HepG2 (cell line): ENCODE measurements at regions not wholly inside any gene's neighbourhood (a gene's known extent, or its start where the extent isn't known, plus 50 kb on each side); places are given as distances from the start of the nearest gene placed in this dataset.

Experiments
- ATF6 ChIP-seq: sonication (generic); formaldehyde crosslinking; conservative IDR thresholded peaks from 2 replicates; pipeline ENCODE4 v1.4.0; 2020; ENCODE audit warnings: missing genetic modification reagents
- BCL6 ChIP-seq: IDR thresholded peaks from 2 replicates; pipeline ENCODE4 v1.6.1; 2016; ENCODE audit warnings: missing genetic modification reagents, missing compliant biosample characterization
- CREBL2 ChIP-seq: sonication (generic); formaldehyde crosslinking; IDR thresholded peaks from 2 replicates; pipeline ENCODE4 v1.8.1; 2023; ENCODE audit warnings: missing genetic modification reagents, mild to moderate bottlenecking, borderline replicate concordance
- EP300 ChIP-seq, 3 experiments: sonication (generic) in 1 of 3; formaldehyde crosslinking in 1 of 3; IDR thresholded peaks; 2 replicates each; pipeline versions ENCODE4 v1.5.1 to v1.6.1; 2011 to 2020; ENCODE audit warnings: low read depth in 2 of 3, low read length in 2 of 3, borderline replicate concordance in 1 of 3, improper control_type of control experiment in 1 of 3, mild to moderate bottlenecking in 1 of 3, missing genetic modification reagents in 1 of 3, moderate library complexity in 1 of 3
- HMG20B ChIP-seq: conservative IDR thresholded peaks from 2 replicates; pipeline ENCODE4 v1.6.1; 2016; ENCODE audit warnings: missing genetic modification reagents, missing compliant biosample characterization
- JARID2 ChIP-seq: sonication (generic); formaldehyde crosslinking; IDR thresholded peaks from 2 replicates; pipeline ENCODE4 v1.8.1; 2023; ENCODE audit warnings: missing genetic modification reagents, inconsistent platforms; ENCODE audit not compliant: insufficient replicate concordance
- PRPF4 ChIP-seq: fragments of 200-400 bp; formaldehyde crosslinking; IDR thresholded peaks from 2 replicates; pipeline ENCODE4 v1.6.1; 2016; ENCODE audit warnings: low read length, low read depth; ENCODE audit not compliant: poor library complexity, severe bottlenecking
- RCOR2 ChIP-seq: IDR thresholded peaks from 2 replicates; pipeline ENCODE4 v1.6.1; 2016; ENCODE audit warnings: missing biosample characterization, missing genetic modification reagents
- SOX6 ChIP-seq, 2 experiments: fragments of 450-650 bp in 1 of 2; sonication (generic) in 1 of 2; formaldehyde crosslinking in 1 of 2; IDR thresholded peaks; 2 replicates each; pipeline versions ENCODE4 v1.4.0 to v1.6.1; 2017 to 2020; ENCODE audit warnings: antibody characterized with exemption in 1 of 2, mild to moderate bottlenecking in 1 of 2, missing genetic modification reagents in 1 of 2
- SUZ12 ChIP-seq: fragments of 150-350 bp; IDR thresholded peaks from 2 replicates; pipeline ENCODE4 v1.6.1; 2014; ENCODE audit warnings: low read depth, low read length
- THYN1 ChIP-seq: sonication (generic); formaldehyde crosslinking; IDR thresholded peaks from 2 replicates; pipeline ENCODE4 v1.8.1; 2023; ENCODE audit warnings: low read depth, mild to moderate bottlenecking, moderate library complexity, missing genetic modification reagents, borderline replicate concordance
- ZBTB40 ChIP-seq, 2 experiments: fragments of 450-650 bp in 1 of 2; sonication (generic) in 1 of 2; formaldehyde crosslinking in 1 of 2; IDR thresholded peaks; 2 replicates each; pipeline versions ENCODE4 v1.6.1 to v1.8.0; 2016 to 2022; ENCODE audit warnings: antibody characterized with exemption in 1 of 2, mild to moderate bottlenecking in 1 of 2, missing genetic modification reagents in 1 of 2
- ZFP1 ChIP-seq: IDR thresholded peaks from 2 replicates; pipeline ENCODE4 v1.6.1; 2016
- ZFYVE20 ChIP-seq: sonication (generic); formaldehyde crosslinking; IDR thresholded peaks from 2 replicates; pipeline ENCODE4 v1.8.0; 2023; ENCODE audit warnings: low read depth, mild to moderate bottlenecking, moderate library complexity, missing genetic modification reagents, borderline replicate concordance
- ZNF234 ChIP-seq: sonication (generic); formaldehyde crosslinking; conservative IDR thresholded peaks from 2 replicates; pipeline ENCODE4 v1.5.1; 2020; ENCODE audit warnings: mild to moderate bottlenecking, missing genetic modification reagents
- ZNF282 ChIP-seq: fragments of 450-650 bp; IDR thresholded peaks from 2 replicates; pipeline ENCODE4 v1.6.1; 2018; ENCODE audit not compliant: partially characterized antibody
- ZNF337 ChIP-seq: sonication (generic); formaldehyde crosslinking; IDR thresholded peaks from 2 replicates; pipeline ENCODE4 v1.5.1; 2020; ENCODE audit warnings: missing genetic modification reagents, low read depth, mild to moderate bottlenecking, borderline replicate concordance
- ZNF572 ChIP-seq: sonication (generic); formaldehyde crosslinking; IDR thresholded peaks from 2 replicates; pipeline ENCODE4 v1.5.1; 2020; ENCODE audit warnings: mild to moderate bottlenecking, missing genetic modification reagents
- ZNF607 ChIP-seq: sonication (generic); formaldehyde crosslinking; IDR thresholded peaks from 2 replicates; pipeline ENCODE4 v1.5.1; 2020; ENCODE audit warnings: missing genetic modification reagents, mild to moderate bottlenecking, borderline replicate concordance

- TF ChIP-seq ZBTB40 (IDR thresholded peaks at IDR 0.05) (no peak), ZBTB40 (CRISPR knock-in tag; IDR thresholded peaks at IDR 0.05) (no peak; the same call in 1 of the 2 replicates), ZNF234 (CRISPR knock-in tag) (no peak), SUZ12 (no peak), HMG20B (CRISPR knock-in tag) (no peak; the same call in 1 of the 2 replicates), ZNF607 (no peak), ZFP1 (no peak), ZFYVE20 (no peak), CREBL2 (CRISPR knock-in tag) (no peak), ZNF572 (CRISPR knock-in tag) (no peak), RCOR2 (peak; percentile 66; the same call in 1 of the 2 replicates), BCL6 (CRISPR knock-in tag) (peak; percentile 91), ZNF282 (no peak), EP300 (IDR thresholded peaks at IDR 0.05; ENCODE audit: low read depth in 2 of 2, low read length in 2 of 2) (peak in 1 of 2 experiments; percentile 72; a peak in 2 of 4 replicates), EP300 (CRISPR knock-in tag; IDR thresholded peaks at IDR 0.05; ENCODE audit: borderline replicate concordance) (no peak), THYN1 (CRISPR knock-in tag) (no peak), JARID2 (CRISPR knock-in tag) (no peak), ATF6 (CRISPR knock-in tag) (no peak), SOX6 (IDR thresholded peaks at IDR 0.05) (no peak), SOX6 (CRISPR knock-in tag; IDR thresholded peaks at IDR 0.05) (peak; percentile 97), ZNF337 (CRISPR knock-in tag) (no peak), PRPF4 (no peak)
These were observed 225.2 kb downstream of the HAPSTR1 start (continued) for GRCh38 chr16:9316615-9317014.
